ENCODE measurements at regions not wholly inside any gene's neighbourhood (a gene's known extent, or its start where the extent isn't known, plus 50 kb on each side); places are given as distances from the start of the nearest gene placed in this dataset.

DNA sequence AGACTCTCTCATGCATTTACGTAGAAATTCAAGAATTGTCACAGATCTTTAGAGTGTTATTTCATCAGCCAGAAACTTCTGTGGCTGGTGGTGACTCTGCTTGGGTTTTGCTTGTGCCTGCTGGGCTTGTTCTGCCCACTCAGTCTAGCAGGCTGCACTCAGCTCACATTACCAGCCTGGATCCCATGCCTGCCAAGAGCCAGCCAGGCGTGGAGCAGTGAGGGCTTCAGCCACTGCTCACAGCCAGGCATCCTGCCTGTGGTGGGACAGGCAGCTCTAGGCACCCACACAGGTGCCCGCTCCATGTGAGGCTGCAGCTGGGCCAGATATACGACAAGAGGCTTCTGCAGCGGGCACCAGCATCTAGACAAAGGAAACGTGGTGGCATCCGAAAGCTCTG, 1213.3 kb upstream of the RAG2 start:
- Histone ChIP-seq H3K27ac (no peak overlapping the region), H3K36me3 (no peaks in the 10 kb centered on the region), H3K4me1 (no peaks in the 10 kb centered on the region), H3K27me3 (no peaks in the 10 kb centered on the region), H3K9me3 (no peaks in the 10 kb centered on the region), H3K4me3 (no peak overlapping the region)
- intact Hi-C loops (cut with DNase I; ENCODE audit: low total_unique reads) = no loop called here
- no peak for DNase-seq
- TF ChIP-seq, protein P1, sequence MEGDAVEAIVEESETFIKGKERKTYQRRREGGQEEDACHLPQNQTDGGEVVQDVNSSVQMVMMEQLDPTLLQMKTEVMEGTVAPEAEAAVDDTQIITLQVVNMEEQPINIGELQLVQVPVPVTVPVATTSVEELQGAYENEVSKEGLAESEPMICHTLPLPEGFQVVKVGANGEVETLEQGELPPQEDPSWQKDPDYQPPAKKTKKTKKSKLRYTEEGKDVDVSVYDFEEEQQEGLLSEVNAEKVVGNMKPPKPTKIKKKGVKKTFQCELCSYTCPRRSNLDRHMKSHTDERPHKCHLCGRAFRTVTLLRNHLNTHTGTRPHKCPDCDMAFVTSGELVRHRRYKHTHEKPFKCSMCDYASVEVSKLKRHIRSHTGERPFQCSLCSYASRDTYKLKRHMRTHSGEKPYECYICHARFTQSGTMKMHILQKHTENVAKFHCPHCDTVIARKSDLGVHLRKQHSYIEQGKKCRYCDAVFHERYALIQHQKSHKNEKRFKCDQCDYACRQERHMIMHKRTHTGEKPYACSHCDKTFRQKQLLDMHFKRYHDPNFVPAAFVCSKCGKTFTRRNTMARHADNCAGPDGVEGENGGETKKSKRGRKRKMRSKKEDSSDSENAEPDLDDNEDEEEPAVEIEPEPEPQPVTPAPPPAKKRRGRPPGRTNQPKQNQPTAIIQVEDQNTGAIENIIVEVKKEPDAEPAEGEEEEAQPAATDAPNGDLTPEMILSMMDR (IDR thresholded peaks at IDR 0.05) = no peak
- TF ChIP-seq POLR2A (IDR thresholded peaks at IDR 0.05) = no peak

DNA sequence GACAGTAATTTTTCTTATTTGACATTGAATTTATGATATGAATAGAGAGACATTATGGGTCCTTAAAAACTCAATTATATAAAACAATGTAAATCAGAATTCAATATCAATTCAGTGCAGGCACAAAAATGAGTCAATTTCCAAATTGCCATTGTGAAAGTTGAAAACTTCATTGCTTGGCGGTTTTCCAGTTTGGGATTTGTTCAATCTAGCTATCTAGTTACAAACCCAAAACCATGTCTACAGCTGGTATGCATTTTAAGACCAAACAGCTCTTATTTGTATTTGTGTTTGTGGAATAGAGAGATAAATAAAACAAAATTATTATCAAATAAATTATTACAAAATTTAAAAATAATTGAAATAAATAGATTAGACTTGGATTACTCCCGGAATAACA, 1206.6 kb upstream of the RAG2 start:
- no peak overlapping the region for H3K27ac ChIP-seq
- H3K4me1 ChIP-seq = no peaks in the 10 kb centered on the region
- DNase-seq = no peak
- intact Hi-C loops (cut with DNase I; ENCODE audit: low total_unique reads) = no loop called here
- no peaks in the 10 kb centered on the region for H3K36me3 ChIP-seq
- no peaks in the 10 kb centered on the region for H3K9me3 ChIP-seq
- no peaks in the 10 kb centered on the region for H3K27me3 ChIP-seq
- no peak overlapping the region for H3K4me3 ChIP-seq
- TF ChIP-seq, protein P1 (IDR thresholded peaks at IDR 0.05) = no peak
- TF ChIP-seq POLR2A (IDR thresholded peaks at IDR 0.05) = no peak

DNA sequence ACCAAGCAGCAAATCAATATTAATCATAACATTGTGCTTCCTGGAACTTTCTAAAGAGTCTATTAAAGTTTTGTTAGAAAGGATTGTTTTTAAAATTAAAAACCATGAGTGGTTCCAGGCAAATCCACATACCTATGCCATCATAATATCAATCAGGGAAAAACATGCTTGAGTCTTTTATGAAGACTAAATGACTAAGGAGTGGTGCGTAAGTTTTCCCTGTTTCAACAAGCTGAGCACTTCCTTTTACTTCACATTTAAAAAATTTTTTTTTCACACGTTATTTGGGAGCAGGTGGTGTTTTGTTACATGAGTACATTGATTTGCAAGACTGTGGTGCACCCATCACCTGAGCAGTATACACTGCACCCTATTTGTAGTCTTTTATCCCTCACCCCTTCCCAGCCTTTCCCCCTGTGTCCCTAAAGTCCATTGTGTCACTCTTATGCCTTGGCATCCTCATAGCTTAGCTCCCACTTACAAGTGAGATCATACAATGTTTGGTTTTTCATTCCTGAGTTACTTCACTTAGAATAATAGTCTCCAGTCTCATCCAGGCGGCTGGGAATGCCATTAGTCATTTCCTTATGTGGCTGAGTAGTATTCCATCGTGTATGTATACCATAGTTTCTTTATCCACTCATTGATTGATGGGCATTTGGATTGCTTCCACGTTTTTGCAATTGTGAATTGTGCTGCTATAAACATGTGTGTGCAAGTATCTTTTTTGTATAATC, 1190.3 kb upstream of the RAG2 start:
- TF ChIP-seq, protein P1 (IDR thresholded peaks at IDR 0.05) = no peak
- TF ChIP-seq POLR2A (IDR thresholded peaks at IDR 0.05) = no peak

DNA sequence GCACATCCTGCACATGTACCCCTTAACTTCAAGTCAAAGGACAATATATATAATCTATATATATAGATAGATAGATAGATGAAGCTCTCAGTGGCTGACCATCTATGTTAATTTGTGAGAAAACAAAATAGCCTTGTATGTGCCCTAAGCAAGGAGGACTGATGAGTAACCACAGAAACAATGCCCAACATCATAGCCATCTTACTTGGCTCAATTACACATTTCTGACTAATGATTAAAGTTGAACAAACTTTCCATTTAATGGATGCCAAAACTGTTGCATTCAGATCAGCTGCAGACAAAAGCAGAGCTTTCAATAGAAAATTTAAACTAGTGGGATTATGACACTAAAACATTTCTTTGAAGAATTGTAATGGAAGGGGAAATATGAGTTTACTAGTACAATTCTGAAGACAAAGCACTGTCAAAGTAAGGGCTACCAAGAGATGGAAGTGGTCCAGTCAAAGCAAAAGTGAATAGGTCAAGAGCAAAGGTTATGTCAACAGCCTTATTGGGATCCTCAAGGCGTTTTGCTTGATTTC, 1188.2 kb upstream of the RAG2 start:
- intact Hi-C loops (cut with DNase I; ENCODE audit: low total_unique reads) = no loop called here
- Histone ChIP-seq H3K9me3 (no peaks in the 10 kb centered on the region), H3K27me3 (no peaks in the 10 kb centered on the region), H3K27ac (no peak overlapping the region), H3K36me3 (no peaks in the 10 kb centered on the region), H3K4me1 (no peaks in the 10 kb centered on the region), H3K4me3 (no peak overlapping the region)
- TF ChIP-seq, protein P1 (IDR thresholded peaks at IDR 0.05) = no peak
- no peak for TF ChIP-seq POLR2A (IDR thresholded peaks at IDR 0.05)
- no peak for DNase-seq

More for the DNA sequence above, 1190.3 kb upstream of the RAG2 start:
- H3K4me3 ChIP-seq = no peak overlapping the region
- intact Hi-C loops (cut with DNase I; ENCODE audit: low total_unique reads) = no loop called here
- no peak for DNase-seq
- no peaks in the 10 kb centered on the region for H3K36me3 ChIP-seq
- no peaks in the 10 kb centered on the region for H3K9me3 ChIP-seq
- no peak overlapping the region for H3K27ac ChIP-seq
- no peaks in the 10 kb centered on the region for H3K27me3 ChIP-seq
- H3K4me1 ChIP-seq = no peaks in the 10 kb centered on the region

DNA sequence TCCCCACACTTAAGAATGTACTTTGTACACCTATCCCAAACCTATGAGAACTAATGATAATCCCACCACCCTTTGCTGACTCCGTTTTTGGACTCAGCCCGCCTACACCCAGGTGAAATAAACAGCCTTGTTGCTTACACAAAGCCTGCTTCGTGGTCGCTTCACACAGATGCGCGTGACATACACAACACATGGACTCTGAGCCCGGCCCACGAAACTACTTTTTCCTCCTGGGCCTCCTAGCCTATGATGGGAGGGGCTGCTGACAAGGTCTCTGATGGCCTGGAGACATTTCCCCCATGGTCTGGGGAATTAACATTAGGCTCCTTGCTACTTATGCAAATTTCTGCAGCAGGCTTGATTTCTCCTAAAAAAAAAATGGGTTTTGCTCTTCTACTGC, 1176.4 kb upstream of the RAG2 start:
- H3K9me3 ChIP-seq = no peaks in the 10 kb centered on the region
- intact Hi-C loops (cut with DNase I; ENCODE audit: low total_unique reads) = no loop called here
- H3K4me3 ChIP-seq = no peak overlapping the region
- no peaks in the 10 kb centered on the region for H3K4me1 ChIP-seq
- no peaks in the 10 kb centered on the region for H3K27me3 ChIP-seq
- H3K27ac ChIP-seq = no peak overlapping the region
- TF ChIP-seq POLR2A (IDR thresholded peaks at IDR 0.05) = no peak
- TF ChIP-seq, protein P1 (IDR thresholded peaks at IDR 0.05) = no peak
- no peak for DNase-seq
- H3K36me3 ChIP-seq = no peaks in the 10 kb centered on the region

All from uterus (tissue), 3 donors.